HFFc6 (cell line): ENCODE measurements at regions not wholly inside any gene's neighbourhood (a gene's known extent, or its start where the extent isn't known, plus 50 kb on each side); places are given as distances from the start of the nearest gene placed in this dataset.

Experiments used
- DNase-seq: peaks from one replicate; pipeline ENCODE4 v3.0.0-alpha.2; 2018
- H3K27ac Mint-ChIP-seq: 2 replicates; pipeline ENCODE4 v1.8.0; 2020; ENCODE audit warnings: mild to moderate bottlenecking, mixed read lengths
- H3K27me3 Mint-ChIP-seq: 2 replicates; pipeline ENCODE4 v1.8.0; 2021; ENCODE audit warnings: mild to moderate bottlenecking, moderate library complexity, mixed read lengths; ENCODE audit not compliant: insufficient read depth
- H3K36me3 Mint-ChIP-seq: 2 replicates; pipeline ENCODE4 v1.8.0; 2021; ENCODE audit warnings: low read depth, mixed read lengths
- H3K4me1 Mint-ChIP-seq: 2 replicates; pipeline ENCODE4 v1.8.0; 2020; ENCODE audit warnings: low read depth, mixed read lengths
- H3K4me3 Mint-ChIP-seq: 2 replicates; pipeline ENCODE4 v1.8.0; 2020; ENCODE audit warnings: mild to moderate bottlenecking, moderate library complexity, mixed read lengths
- H3K9me3 Mint-ChIP-seq: 2 replicates; pipeline ENCODE4 v1.8.0; 2020; ENCODE audit warnings: mild to moderate bottlenecking, mixed read lengths
- CTCF ChIP-seq: fragments of 200-600 bp; sonication (generic); IDR thresholded peaks from 2 replicates; pipeline ENCODE4 v1.5.0; 2021; ENCODE audit warnings: antibody characterized with exemption, mild to moderate bottlenecking

GRCh38 chr9:89743573-89744254 is 138.9 kb downstream of the GADD45G start:
- H3K36me3 Mint-ChIP-seq = 0 out of 2 replicates have a peak, but pooled peaks cover 6% of the 10 kb centered on the region
- no peaks in the 10 kb centered on the region for H3K27me3 Mint-ChIP-seq
- no peaks in the 10 kb centered on the region for H3K4me1 Mint-ChIP-seq
- no peak for DNase-seq
- H3K4me3 Mint-ChIP-seq = no peak overlapping the region
- H3K27ac Mint-ChIP-seq = no peak overlapping the region
- peaks cover 58% of the 10 kb centered on the region for H3K9me3 Mint-ChIP-seq
- no peak for TF ChIP-seq CTCF

DNA sequence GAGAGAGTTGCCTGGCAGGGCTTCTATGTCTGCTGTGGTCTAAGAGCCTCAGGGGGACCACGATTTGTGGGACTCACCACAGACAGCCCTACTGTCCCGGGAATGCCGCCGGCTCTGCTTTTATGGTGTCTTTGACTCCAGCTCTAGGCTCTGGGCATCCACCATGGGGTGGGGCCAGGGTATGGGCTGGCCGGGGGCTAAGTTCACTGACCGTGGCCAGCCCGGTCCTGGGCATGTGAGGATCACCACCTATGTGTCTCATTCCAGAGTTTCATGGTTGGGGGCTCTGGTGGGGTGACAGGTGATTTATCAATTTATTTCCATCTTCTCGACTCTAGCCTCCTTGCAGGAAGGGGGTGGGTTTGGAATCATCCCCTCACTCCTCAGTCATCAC is 139.4 kb downstream of the GADD45G start:
- no peak for TF ChIP-seq CTCF
- no peak for DNase-seq
- no peak overlapping the region for H3K4me3 Mint-ChIP-seq
- H3K36me3 Mint-ChIP-seq = 0 out of 2 replicates have a peak, but pooled peaks cover 6% of the 10 kb centered on the region
- H3K9me3 Mint-ChIP-seq = peaks cover 59% of the 10 kb centered on the region
- H3K27ac Mint-ChIP-seq = no peak overlapping the region
- H3K27me3 Mint-ChIP-seq = no peaks in the 10 kb centered on the region
- no peaks in the 10 kb centered on the region for H3K4me1 Mint-ChIP-seq

DNA sequence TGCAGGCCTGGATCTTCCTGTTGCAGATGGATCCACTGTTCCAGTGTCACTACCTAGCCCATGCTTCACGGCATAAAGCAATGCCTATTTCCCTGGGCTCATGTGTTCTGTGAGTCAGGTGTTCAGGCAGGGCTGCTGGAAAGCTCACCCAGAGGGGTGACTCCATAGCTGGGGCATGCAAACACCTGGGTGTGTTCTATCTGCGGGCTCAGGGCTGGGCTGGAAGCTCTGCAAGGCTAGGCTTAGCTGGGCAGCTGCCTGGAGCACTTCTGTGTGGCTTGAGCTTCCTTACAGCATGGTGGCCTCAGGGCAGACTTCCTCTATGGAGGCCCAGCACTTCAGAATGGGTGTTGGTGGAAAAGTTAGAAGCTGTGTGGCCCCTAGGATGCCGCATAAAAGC is 139.9 kb downstream of the GADD45G start:
- H3K27me3 Mint-ChIP-seq = no peaks in the 10 kb centered on the region
- peaks cover 61% of the 10 kb centered on the region for H3K9me3 Mint-ChIP-seq
- no peak for TF ChIP-seq CTCF
- no peak overlapping the region for H3K27ac Mint-ChIP-seq
- DNase-seq = no peak
- no peak overlapping the region for H3K4me3 Mint-ChIP-seq
- 0 out of 2 replicates have a peak, but pooled peaks cover 6% of the 10 kb centered on the region for H3K36me3 Mint-ChIP-seq
- no peaks in the 10 kb centered on the region for H3K4me1 Mint-ChIP-seq

- no peak for TF ChIP-seq CTCF
- H3K27me3 Mint-ChIP-seq = no peaks in the 10 kb centered on the region
These were observed 141.0 kb downstream of the GADD45G start for GRCh38 chr9:89745601-89746376.

GRCh38 chr9:89746385-89747116 is 141.7 kb downstream of the GADD45G start:
- no peak overlapping the region for H3K27ac Mint-ChIP-seq
- H3K4me3 Mint-ChIP-seq = no peak overlapping the region
- peaks cover 58% of the 10 kb centered on the region for H3K9me3 Mint-ChIP-seq
- no peaks in the 10 kb centered on the region for H3K27me3 Mint-ChIP-seq
- no peaks in the 10 kb centered on the region for H3K4me1 Mint-ChIP-seq
- DNase-seq = no peak
- no peak for TF ChIP-seq CTCF
- 0 out of 2 replicates have a peak, but pooled peaks cover 6% of the 10 kb centered on the region for H3K36me3 Mint-ChIP-seq

More at GRCh38 chr9:89745601-89746376, 141.0 kb downstream of the GADD45G start:
- Mint-ChIP-seq H3K27ac (no peak overlapping the region), H3K36me3 (0 out of 2 replicates have a peak, but pooled peaks cover 6% of the 10 kb centered on the region), H3K4me3 (no peak overlapping the region), H3K9me3 (peaks cover 60% of the 10 kb centered on the region), H3K4me1 (no peaks in the 10 kb centered on the region)
- DNase-seq = no peak
